ENCODE measurements at regions not wholly inside any gene's neighbourhood (a gene's known extent, or its start where the extent isn't known, plus 50 kb on each side); places are given as distances from the start of the nearest gene placed in this dataset.
"Not testable (repeated sequence)": the region's sequence is repeated elsewhere in the genome, so short reads cannot be mapped to it uniquely, and the experiment has no call there.

DNA sequence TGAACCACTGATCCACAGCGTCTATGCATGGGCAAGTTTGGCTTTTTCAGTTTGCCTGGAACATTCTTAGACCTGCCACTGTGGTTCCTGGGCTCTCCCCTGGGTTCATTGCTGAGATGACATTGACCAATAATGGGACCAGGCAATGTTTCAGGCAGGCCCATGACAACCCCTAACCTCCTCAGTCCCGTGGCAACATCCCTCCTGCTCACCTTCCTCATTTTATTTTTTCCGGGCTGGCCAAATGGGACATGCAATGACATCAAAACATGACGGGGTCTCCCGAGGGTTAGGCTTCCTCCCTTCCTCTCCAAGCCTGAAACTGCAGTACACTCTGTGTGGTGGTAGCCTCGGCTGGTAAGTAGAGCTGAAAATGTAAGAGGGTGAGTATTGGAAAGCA, 234.0 kb upstream of the RREB1 start:
- Histone ChIP-seq H3K27me3 (no peaks in the 10 kb centered on the region), H3K4me3 (no peak overlapping the region), H3K4me1 (no peaks in the 10 kb centered on the region), H3K36me3 (no peaks in the 10 kb centered on the region), H3K27ac (no peak overlapping the region), H3K9me3 (peaks cover 0 to 3% of the 10 kb centered on the region in 2 donors)
- intact Hi-C loops (cut with DNase I; ENCODE audit: low total_unique reads), result no loop called here
- no peak for DNase-seq
- TF ChIP-seq, protein P1, sequence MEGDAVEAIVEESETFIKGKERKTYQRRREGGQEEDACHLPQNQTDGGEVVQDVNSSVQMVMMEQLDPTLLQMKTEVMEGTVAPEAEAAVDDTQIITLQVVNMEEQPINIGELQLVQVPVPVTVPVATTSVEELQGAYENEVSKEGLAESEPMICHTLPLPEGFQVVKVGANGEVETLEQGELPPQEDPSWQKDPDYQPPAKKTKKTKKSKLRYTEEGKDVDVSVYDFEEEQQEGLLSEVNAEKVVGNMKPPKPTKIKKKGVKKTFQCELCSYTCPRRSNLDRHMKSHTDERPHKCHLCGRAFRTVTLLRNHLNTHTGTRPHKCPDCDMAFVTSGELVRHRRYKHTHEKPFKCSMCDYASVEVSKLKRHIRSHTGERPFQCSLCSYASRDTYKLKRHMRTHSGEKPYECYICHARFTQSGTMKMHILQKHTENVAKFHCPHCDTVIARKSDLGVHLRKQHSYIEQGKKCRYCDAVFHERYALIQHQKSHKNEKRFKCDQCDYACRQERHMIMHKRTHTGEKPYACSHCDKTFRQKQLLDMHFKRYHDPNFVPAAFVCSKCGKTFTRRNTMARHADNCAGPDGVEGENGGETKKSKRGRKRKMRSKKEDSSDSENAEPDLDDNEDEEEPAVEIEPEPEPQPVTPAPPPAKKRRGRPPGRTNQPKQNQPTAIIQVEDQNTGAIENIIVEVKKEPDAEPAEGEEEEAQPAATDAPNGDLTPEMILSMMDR (IDR thresholded peaks at IDR 0.05), result no peak
- TF ChIP-seq POLR2A (IDR thresholded peaks at IDR 0.05), result no peak

DNA sequence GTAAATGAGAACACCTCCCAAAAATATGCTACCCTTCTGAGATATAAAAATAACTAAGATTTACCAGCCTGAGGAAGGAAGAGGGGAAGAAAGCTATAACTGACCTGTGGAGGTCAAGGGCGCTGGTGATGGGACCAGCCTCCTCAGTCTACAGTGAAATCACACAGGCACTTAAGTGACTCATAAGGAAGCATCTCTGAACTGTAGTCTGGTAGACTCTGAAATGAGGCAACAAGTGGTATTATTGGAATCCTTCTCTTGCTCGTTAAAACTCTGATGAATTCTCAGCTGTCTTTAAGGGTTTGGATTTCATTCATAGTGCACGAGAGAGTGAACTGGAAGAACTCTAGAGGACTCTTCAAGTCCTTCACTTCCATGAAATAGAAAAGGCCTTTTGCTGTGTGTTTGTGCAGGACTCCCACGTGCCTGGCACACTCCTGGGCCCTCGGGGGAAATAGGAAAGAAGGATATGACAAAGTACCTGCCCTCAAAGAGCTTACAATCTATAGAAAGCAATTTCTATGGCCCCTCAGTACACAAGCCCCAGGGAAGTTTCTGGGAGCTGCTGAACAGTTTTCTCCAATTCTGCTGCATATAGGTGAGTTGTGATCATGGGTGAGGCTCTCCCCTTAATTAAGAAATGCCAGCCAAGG, 231.8 kb upstream of the RREB1 start:
- Histone ChIP-seq H3K4me3 (no peak overlapping the region), H3K4me1 (no peaks in the 10 kb centered on the region), H3K27me3 (no peaks in the 10 kb centered on the region), H3K27ac (no peak overlapping the region), H3K36me3 (no peaks in the 10 kb centered on the region), H3K9me3 (no peaks in the 10 kb centered on the region)
- intact Hi-C loops (cut with DNase I; ENCODE audit: low total_unique reads), result no loop called here
- DNase-seq, result no peak
- TF ChIP-seq, protein P1 (IDR thresholded peaks at IDR 0.05), result no peak
- no peak for TF ChIP-seq POLR2A (IDR thresholded peaks at IDR 0.05)

DNA sequence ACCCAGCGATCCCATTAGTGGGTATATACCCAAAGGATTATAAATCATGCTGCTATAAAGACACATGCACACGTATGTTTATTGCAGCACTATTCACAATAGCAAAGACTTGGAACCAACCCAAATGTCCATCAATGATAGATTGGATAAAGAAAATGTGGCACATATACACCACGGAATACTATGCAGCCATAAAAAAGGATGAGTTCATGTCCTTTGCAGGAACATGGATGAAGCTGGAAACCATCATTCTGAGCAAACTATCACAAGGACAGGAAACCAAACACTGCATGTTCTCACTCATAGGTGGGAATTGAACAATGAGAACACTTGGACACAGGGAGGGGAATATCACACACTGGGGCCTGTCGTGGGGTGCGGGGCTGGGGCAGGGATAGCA, 230.0 kb upstream of the RREB1 start:
- H3K4me3 ChIP-seq; H3K27me3 ChIP-seq; H3K4me1 ChIP-seq; intact Hi-C loops (cut with DNase I; ENCODE audit: low total_unique reads); H3K27ac ChIP-seq; H3K9me3 ChIP-seq; DNase-seq; H3K36me3 ChIP-seq: not testable (repeated sequence)

DNA sequence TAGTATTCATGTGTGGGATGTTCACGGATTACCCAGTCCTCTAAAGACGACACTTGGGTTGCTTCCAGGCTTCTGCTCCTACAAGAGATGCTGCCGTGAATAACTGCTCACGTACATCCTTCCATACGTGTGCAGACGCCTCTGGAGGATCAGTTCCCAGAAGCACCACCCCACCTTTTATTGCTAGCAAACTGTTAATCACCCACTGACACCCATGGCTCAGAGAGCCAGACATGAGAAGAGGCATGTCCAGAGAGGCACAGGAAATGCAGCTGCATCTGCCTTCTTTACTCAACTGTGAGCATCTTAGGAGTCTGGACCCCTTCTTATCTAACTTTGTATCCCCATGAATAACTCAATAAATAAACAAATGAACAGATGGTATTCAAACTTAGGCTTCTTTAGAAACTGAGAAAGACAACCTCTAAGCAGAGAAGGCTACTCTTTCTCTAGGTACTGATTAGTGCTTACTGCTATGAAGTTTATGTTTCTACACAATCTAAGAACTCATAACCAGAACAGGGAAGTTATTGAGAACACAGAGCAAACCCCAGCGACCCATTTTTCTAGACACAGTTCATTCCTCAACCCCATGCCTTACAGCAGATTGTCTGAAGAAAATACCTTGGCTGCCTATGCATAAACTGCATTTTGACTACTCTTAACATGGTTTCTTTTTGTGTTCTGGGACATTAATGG, 228.7 kb upstream of the RREB1 start:
- Histone ChIP-seq H3K4me3 (no peak overlapping the region), H3K27ac (no peak overlapping the region), H3K9me3 (no peaks in the 10 kb centered on the region), H3K27me3 (no peaks in the 10 kb centered on the region), H3K4me1 (no peaks in the 10 kb centered on the region), H3K36me3 (no peaks in the 10 kb centered on the region)
- intact Hi-C loops (cut with DNase I; ENCODE audit: low total_unique reads), result no loop called here
- DNase-seq, result no peak
- TF ChIP-seq POLR2A (IDR thresholded peaks at IDR 0.05), result no peak
- TF ChIP-seq, protein P1 (IDR thresholded peaks at IDR 0.05), result no peak

DNA sequence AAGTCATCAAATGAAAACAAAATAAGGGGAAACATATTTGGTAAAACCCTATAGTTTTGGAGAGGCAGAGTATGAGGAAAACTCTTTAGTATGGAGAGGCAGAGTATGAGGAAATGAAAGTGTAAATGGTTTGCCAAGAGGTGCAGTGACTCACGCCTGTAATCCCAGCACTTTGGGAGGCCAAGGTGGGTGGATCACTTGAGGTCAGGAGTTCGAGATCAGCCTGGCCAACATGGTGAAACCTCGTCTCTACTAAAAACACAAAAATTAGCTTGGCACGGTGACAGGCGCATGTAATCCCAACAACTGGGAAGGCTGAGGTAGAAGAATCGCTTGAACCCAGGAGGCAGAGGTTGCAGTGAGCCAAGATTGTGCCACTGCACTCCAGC, 228.2 kb upstream of the RREB1 start:
- DNase-seq; H3K27ac ChIP-seq; intact Hi-C loops (cut with DNase I; ENCODE audit: low total_unique reads); H3K4me3 ChIP-seq; H3K27me3 ChIP-seq; H3K9me3 ChIP-seq; H3K4me1 ChIP-seq; H3K36me3 ChIP-seq: not testable (repeated sequence)

DNA sequence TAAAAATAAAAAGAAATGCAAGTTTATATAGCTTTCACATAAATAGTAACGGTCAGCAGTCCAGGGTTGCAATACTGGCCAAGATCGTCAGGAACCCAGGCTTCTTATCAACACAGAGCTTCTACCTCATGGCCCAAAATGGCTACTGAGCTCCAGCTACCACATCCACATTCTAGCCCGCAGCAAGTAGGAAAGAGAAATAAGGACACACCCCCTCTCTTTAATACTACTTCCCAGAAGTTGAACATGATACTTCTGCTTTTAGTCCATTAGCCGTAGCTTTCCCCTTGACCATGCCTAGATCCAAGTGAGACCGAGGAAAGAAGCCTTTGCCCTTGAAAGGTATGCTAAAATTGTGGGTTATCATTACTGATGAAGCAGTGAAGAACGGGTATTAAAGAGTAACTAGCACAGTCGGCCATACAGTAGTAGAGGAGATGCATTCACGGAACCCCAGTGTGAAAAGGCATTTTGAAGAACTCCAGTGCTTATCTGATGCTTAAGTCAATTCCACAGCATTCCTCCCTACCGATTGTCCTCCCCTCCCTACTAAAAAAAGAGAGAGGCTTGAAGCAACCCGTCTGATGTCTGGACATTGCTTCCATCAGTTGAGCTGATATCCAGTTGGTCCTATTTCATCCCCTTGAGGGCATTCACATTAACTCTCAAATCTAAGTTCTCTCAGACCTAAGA, 226.9 kb upstream of the RREB1 start:
- H3K4me3 ChIP-seq, result no peak overlapping the region
- no peaks in the 10 kb centered on the region for H3K4me1 ChIP-seq
- TF ChIP-seq, protein P1 (IDR thresholded peaks at IDR 0.05), result no peak
- no peak for TF ChIP-seq POLR2A (IDR thresholded peaks at IDR 0.05)
- no peak overlapping the region for H3K27ac ChIP-seq
- no peaks in the 10 kb centered on the region for H3K36me3 ChIP-seq
- no peak for DNase-seq
- no peaks in the 10 kb centered on the region for H3K27me3 ChIP-seq
- intact Hi-C loops (cut with DNase I; ENCODE audit: low total_unique reads), result no loop called here
- no peaks in the 10 kb centered on the region for H3K9me3 ChIP-seq

Measured in uterus (tissue), 3 donors.